Stomach (tissue), 4 donors: ENCODE measurements at regions not wholly inside any gene's neighbourhood (a gene's known extent, or its start where the extent isn't known, plus 50 kb on each side); places are given as distances from the start of the nearest gene placed in this dataset.

Experiments
- EP300 ChIP-seq: sonication (generic); formaldehyde crosslinking; IDR thresholded peaks from one replicate; pipeline ENCODE4 v1.6.1; 2017; ENCODE audit warnings: antibody characterized with exemption
- POLR2A ChIP-seq, 4 donors: fragments of 450-650 bp; IDR thresholded peaks; one replicate each; pipeline ENCODE4 v1.6.1; 2016; ENCODE audit warnings: antibody characterized with exemption in 4 of 4, control low read depth in 2 of 4, mild to moderate bottlenecking in 1 of 4, moderate library complexity in 1 of 4
- TF ChIP-seq, protein P1 (sequence below), 7 experiments: fragments of 450-650 bp in 4 of 7; fragments of 200-600 bp in 3 of 7; sonication (generic) in 3 of 7; IDR thresholded peaks; one replicate each; pipeline ENCODE4 v1.5.1; 2016 to 2019; ENCODE audit warnings: antibody characterized with exemption in 7 of 7, control low read depth in 2 of 7, mild to moderate bottlenecking in 1 of 7

DNA sequence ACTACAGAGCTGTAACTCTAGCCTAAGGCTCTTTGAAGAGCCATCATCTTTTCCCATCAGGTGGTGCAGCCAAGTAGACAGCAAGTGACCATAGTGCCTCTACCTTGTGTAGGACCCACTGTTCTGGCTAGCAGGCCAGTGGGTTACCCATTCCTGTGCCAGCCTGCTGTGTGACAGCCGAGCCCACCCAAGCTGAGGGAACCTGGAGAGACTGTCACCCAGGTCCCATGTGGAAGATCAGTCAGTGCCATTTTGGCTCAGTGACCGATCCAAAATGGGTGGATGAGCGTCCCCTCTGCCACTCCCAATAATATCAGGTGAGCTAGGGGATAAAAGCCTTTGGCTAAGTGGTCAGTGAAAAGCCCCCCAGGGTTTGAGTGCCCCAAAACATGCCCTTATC lies 417.9 kb downstream of the MATN1 start:
- TF ChIP-seq EP300 (no peak), POLR2A (IDR thresholded peaks at IDR 0.05) (no peak)
- TF ChIP-seq, protein P1, sequence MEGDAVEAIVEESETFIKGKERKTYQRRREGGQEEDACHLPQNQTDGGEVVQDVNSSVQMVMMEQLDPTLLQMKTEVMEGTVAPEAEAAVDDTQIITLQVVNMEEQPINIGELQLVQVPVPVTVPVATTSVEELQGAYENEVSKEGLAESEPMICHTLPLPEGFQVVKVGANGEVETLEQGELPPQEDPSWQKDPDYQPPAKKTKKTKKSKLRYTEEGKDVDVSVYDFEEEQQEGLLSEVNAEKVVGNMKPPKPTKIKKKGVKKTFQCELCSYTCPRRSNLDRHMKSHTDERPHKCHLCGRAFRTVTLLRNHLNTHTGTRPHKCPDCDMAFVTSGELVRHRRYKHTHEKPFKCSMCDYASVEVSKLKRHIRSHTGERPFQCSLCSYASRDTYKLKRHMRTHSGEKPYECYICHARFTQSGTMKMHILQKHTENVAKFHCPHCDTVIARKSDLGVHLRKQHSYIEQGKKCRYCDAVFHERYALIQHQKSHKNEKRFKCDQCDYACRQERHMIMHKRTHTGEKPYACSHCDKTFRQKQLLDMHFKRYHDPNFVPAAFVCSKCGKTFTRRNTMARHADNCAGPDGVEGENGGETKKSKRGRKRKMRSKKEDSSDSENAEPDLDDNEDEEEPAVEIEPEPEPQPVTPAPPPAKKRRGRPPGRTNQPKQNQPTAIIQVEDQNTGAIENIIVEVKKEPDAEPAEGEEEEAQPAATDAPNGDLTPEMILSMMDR (IDR thresholded peaks at IDR 0.05), result no peak
